SK-N-SH treated with all-trans-retinoic acid at 6 μM for 48 hours (cell line): ENCODE measurements at regions not wholly inside any gene's neighbourhood (a gene's known extent, or its start where the extent isn't known, plus 50 kb on each side); places are given as distances from the start of the nearest gene placed in this dataset.

Experiments
- ATAC-seq: fragments of 200-7000 bp; cut with Tn5 transposase; 3 replicates; pipeline ENCODE4 v1.9.1; 2020; ENCODE audit warnings: mild to moderate bottlenecking, moderate library complexity
- ARNTL ChIP-seq: fragments of 450-650 bp; formaldehyde crosslinking; IDR thresholded peaks from 2 replicates; pipeline ENCODE4 v1.5.0; 2020; ENCODE audit warnings: low read depth, mild to moderate bottlenecking, moderate library complexity, borderline replicate concordance
- CSDC2 ChIP-seq: fragments of 250-450 bp; sonication (Bioruptor Pico); IDR thresholded peaks from 2 replicates; pipeline ENCODE4 v1.5.0; 2020; ENCODE audit warnings: mild to moderate bottlenecking, moderate library complexity
- ESRRG ChIP-seq: fragments of 250-450 bp; sonication (Bioruptor Pico); IDR thresholded peaks from 2 replicates; pipeline ENCODE4 v1.6.1; 2021; ENCODE audit warnings: mild to moderate bottlenecking
- ISL1 ChIP-seq: fragments of 250-450 bp; sonication (Bioruptor Pico); IDR thresholded peaks from 2 replicates; pipeline ENCODE4 v2.1.2; 2022; ENCODE audit warnings: mild to moderate bottlenecking, moderate library complexity
- OSR1 ChIP-seq: fragments of 250-450 bp; sonication (Bioruptor Pico); IDR thresholded peaks from 2 replicates; pipeline ENCODE4 v1.8.0; 2022; ENCODE audit warnings: moderate library complexity, mild to moderate bottlenecking, inconsistent platforms
- PPARA ChIP-seq: fragments of 250-450 bp; sonication (Bioruptor Pico); IDR thresholded peaks from 2 replicates; pipeline ENCODE4 v1.5.0; 2020; ENCODE audit warnings: mild to moderate bottlenecking, borderline replicate concordance
- RARB ChIP-seq: fragments of 250-450 bp; sonication (Bioruptor Pico); IDR thresholded peaks from 2 replicates; pipeline ENCODE4 v1.8.0; 2021; ENCODE audit warnings: mild to moderate bottlenecking, moderate library complexity
- SNAI2 ChIP-seq: fragments of 250-450 bp; sonication (Bioruptor Pico); IDR thresholded peaks from 2 replicates; pipeline ENCODE4 v1.5.0; 2020; ENCODE audit warnings: mild to moderate bottlenecking, moderate library complexity
- TCF4 ChIP-seq: fragments of 250-450 bp; sonication (Bioruptor Pico); IDR thresholded peaks from 2 replicates; pipeline ENCODE4 v1.8.0; 2021; ENCODE audit warnings: mild to moderate bottlenecking, moderate library complexity, borderline replicate concordance
- TOX ChIP-seq: fragments of 250-450 bp; sonication (Bioruptor Pico); IDR thresholded peaks from 2 replicates; pipeline ENCODE4 v1.8.0; 2021; ENCODE audit warnings: mild to moderate bottlenecking, moderate library complexity, borderline replicate concordance
- ZC3H10 ChIP-seq: fragments of 250-450 bp; sonication (Bioruptor Pico); IDR thresholded peaks from 2 replicates; pipeline ENCODE4 v1.5.1; 2021; ENCODE audit warnings: mild to moderate bottlenecking, moderate library complexity
- ZFP3 ChIP-seq: fragments of 250-450 bp; sonication (Bioruptor Pico); IDR thresholded peaks from 2 replicates; pipeline ENCODE4 v1.5.0; 2020; ENCODE audit warnings: mild to moderate bottlenecking, moderate library complexity
- ZFP30 ChIP-seq: fragments of 450-650 bp; formaldehyde crosslinking; IDR thresholded peaks from 2 replicates; pipeline ENCODE4 v1.5.0; 2022; ENCODE audit warnings: mild to moderate bottlenecking, moderate library complexity
- ZNF565 ChIP-seq: fragments of 450-650 bp; formaldehyde crosslinking; conservative IDR thresholded peaks from 2 replicates; pipeline ENCODE4 v1.5.0; 2020; ENCODE audit warnings: low read depth, mild to moderate bottlenecking, moderate library complexity
- ZNF70 ChIP-seq: fragments of 450-650 bp; formaldehyde crosslinking; IDR thresholded peaks from 2 replicates; pipeline ENCODE4 v1.5.0; 2020; ENCODE audit warnings: mild to moderate bottlenecking, moderate library complexity
- ZNF8 ChIP-seq: fragments of 450-650 bp; formaldehyde crosslinking; IDR thresholded peaks from 2 replicates; pipeline ENCODE4 v1.5.0; 2020; ENCODE audit warnings: mild to moderate bottlenecking, moderate library complexity
- TF ChIP-seq, protein P1 (sequence below): fragments of 250-450 bp; sonication (Bioruptor Pico); IDR thresholded peaks from 2 replicates; pipeline ENCODE4 v1.5.1; 2020; ENCODE audit warnings: low read depth, mild to moderate bottlenecking, moderate library complexity
- TF ChIP-seq, protein P2 (sequence below): fragments of 250-450 bp; sonication (Bioruptor Pico); IDR thresholded peaks from 2 replicates; pipeline ENCODE4 v1.8.0; 2020; ENCODE audit warnings: mild to moderate bottlenecking, moderate library complexity, borderline replicate concordance
- TF ChIP-seq, protein P3 (sequence below): fragments of 250-450 bp; sonication (Bioruptor Pico); IDR thresholded peaks from 2 replicates; pipeline ENCODE4 v1.5.0; 2020; ENCODE audit warnings: mild to moderate bottlenecking, moderate library complexity
- TF ChIP-seq, protein P4 (sequence below): fragments of 250-450 bp; sonication (Bioruptor Pico); IDR thresholded peaks from 2 replicates; pipeline ENCODE4 v1.5.1; 2021; ENCODE audit warnings: mild to moderate bottlenecking, moderate library complexity

DNA sequence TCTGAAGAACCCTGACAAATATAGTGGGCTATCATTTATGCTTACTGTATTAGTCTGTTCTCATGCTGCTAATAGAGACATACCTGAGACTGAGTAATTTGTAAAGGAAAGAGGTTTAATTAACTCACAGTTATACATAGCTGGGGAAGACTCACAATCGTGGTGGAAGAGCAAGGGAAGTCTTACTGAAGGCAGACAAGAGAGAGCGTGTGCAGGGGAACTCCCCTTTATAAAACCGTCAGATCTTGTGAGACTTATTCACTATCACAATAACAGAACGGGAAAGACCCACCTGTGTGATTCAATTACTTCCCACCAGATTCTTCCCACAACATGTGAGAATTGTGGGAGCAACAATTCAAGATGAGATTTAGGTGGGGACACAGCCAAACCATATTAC, 526.8 kb upstream of the GOT2 start:
- no peak for ATAC-seq
- TF ChIP-seq ZNF565 (no peak), CSDC2 (CRISPR knock-in tag) (no peak), PPARA (CRISPR knock-in tag) (no peak), ISL1 (no peak), ARNTL (CRISPR knock-in tag) (no peak), TOX (CRISPR knock-in tag) (no peak), TCF4 (no peak), ZFP3 (no peak), ZFP30 (CRISPR knock-in tag) (no peak), SNAI2 (CRISPR knock-in tag) (no peak), ZNF8 (CRISPR knock-in tag) (no peak), ZC3H10 (CRISPR knock-in tag) (no peak), OSR1 (CRISPR knock-in tag) (no peak), ESRRG (CRISPR knock-in tag) (no peak)
- TF ChIP-seq, protein P1, sequence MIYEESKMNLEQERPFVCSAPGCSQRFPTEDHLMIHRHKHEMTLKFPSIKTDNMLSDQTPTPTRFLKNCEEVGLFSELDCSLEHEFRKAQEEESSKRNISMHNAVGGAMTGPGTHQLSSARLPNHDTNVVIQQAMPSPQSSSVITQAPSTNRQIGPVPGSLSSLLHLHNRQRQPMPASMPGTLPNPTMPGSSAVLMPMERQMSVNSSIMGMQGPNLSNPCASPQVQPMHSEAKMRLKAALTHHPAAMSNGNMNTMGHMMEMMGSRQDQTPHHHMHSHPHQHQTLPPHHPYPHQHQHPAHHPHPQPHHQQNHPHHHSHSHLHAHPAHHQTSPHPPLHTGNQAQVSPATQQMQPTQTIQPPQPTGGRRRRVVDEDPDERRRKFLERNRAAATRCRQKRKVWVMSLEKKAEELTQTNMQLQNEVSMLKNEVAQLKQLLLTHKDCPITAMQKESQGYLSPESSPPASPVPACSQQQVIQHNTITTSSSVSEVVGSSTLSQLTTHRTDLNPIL (CRISPR knock-in tag), result no peak
- TF ChIP-seq, protein P2, sequence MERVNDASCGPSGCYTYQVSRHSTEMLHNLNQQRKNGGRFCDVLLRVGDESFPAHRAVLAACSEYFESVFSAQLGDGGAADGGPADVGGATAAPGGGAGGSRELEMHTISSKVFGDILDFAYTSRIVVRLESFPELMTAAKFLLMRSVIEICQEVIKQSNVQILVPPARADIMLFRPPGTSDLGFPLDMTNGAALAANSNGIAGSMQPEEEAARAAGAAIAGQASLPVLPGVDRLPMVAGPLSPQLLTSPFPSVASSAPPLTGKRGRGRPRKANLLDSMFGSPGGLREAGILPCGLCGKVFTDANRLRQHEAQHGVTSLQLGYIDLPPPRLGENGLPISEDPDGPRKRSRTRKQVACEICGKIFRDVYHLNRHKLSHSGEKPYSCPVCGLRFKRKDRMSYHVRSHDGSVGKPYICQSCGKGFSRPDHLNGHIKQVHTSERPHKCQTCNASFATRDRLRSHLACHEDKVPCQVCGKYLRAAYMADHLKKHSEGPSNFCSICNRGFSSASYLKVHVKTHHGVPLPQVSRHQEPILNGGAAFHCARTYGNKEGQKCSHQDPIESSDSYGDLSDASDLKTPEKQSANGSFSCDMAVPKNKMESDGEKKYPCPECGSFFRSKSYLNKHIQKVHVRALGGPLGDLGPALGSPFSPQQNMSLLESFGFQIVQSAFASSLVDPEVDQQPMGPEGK (CRISPR knock-in tag), result no peak
- TF ChIP-seq, protein P3, sequence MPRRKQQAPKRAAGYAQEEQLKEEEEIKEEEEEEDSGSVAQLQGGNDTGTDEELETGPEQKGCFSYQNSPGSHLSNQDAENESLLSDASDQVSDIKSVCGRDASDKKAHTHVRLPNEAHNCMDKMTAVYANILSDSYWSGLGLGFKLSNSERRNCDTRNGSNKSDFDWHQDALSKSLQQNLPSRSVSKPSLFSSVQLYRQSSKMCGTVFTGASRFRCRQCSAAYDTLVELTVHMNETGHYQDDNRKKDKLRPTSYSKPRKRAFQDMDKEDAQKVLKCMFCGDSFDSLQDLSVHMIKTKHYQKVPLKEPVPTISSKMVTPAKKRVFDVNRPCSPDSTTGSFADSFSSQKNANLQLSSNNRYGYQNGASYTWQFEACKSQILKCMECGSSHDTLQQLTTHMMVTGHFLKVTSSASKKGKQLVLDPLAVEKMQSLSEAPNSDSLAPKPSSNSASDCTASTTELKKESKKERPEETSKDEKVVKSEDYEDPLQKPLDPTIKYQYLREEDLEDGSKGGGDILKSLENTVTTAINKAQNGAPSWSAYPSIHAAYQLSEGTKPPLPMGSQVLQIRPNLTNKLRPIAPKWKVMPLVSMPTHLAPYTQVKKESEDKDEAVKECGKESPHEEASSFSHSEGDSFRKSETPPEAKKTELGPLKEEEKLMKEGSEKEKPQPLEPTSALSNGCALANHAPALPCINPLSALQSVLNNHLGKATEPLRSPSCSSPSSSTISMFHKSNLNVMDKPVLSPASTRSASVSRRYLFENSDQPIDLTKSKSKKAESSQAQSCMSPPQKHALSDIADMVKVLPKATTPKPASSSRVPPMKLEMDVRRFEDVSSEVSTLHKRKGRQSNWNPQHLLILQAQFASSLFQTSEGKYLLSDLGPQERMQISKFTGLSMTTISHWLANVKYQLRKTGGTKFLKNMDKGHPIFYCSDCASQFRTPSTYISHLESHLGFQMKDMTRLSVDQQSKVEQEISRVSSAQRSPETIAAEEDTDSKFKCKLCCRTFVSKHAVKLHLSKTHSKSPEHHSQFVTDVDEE, result no peak

DNA sequence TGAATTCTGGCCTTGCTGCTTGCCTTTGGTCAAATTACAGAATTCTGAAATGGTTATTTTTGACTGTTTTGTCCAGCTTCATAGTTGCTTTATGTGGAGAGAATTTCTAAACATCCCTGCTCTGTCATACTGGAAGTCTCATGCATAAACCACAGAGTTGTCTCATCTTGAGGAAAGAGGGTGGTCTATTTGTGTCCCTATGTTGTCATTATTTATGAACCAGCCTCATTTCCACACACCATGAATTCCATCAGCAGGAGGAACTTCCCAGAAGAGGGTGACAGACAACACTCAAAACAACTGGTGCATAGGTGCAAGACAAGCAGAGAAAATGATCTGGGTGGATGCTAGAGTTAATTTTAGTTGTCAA, 525.8 kb upstream of the GOT2 start:
- ATAC-seq, result no peak
- TF ChIP-seq ESRRG (CRISPR knock-in tag) (no peak), CSDC2 (CRISPR knock-in tag) (no peak), RARB (CRISPR knock-in tag) (no peak), ZC3H10 (CRISPR knock-in tag) (no peak), ZFP3 (no peak)
- TF ChIP-seq, protein P1 (CRISPR knock-in tag), result no peak

DNA sequence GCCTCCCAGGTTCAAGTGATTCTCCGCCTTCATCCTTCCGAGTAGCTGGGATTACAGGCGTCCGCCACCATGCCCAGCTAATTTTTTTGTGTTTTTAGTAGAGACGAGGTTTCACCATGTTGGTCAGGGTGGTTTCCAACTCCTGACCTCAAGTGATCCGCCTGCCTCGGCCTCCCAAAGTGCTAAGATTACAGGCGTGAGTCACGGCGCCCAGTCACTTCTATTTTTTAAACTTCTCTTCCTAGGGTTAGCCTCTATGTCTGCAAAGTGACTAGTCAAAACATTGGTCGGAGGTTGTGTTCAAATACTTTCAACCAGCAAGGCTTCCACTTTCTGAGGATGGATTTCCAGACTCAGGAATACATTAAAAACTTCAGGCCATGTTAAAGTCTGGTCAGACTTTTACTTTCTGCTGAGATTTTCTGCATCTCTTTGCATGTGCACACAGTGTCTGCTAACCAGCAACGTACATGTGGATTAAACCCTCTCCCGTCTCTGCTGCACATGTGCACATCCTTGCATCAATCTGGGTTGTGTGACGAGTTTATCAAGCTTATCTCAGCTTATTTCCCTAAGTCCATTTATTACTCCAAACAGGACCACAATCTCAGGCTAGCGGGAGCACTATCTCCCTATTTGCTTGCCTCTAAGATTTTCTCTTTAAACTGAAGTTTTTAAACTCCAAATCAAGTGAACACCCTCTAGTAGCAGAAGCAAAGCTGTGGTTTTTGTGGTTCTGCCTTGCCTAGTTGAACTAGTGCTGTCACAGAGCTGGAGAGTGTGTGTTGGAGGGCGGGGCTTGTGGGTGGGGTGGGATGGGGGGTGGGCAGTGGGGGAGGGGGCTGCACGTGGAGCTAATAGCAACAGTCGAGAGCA, 525.2 kb upstream of the GOT2 start:
- TF ChIP-seq, protein P2 (CRISPR knock-in tag), result no peak
- TF ChIP-seq ZNF70 (CRISPR knock-in tag) (no peak), ZFP3 (no peak), CSDC2 (CRISPR knock-in tag) (no peak), TOX (CRISPR knock-in tag) (no peak), PPARA (CRISPR knock-in tag) (no peak), ZNF565 (no peak), TCF4 (no peak), SNAI2 (CRISPR knock-in tag) (no peak), ZNF8 (CRISPR knock-in tag) (no peak)
- TF ChIP-seq, protein P1 (CRISPR knock-in tag), result no peak
- TF ChIP-seq, protein P4, sequence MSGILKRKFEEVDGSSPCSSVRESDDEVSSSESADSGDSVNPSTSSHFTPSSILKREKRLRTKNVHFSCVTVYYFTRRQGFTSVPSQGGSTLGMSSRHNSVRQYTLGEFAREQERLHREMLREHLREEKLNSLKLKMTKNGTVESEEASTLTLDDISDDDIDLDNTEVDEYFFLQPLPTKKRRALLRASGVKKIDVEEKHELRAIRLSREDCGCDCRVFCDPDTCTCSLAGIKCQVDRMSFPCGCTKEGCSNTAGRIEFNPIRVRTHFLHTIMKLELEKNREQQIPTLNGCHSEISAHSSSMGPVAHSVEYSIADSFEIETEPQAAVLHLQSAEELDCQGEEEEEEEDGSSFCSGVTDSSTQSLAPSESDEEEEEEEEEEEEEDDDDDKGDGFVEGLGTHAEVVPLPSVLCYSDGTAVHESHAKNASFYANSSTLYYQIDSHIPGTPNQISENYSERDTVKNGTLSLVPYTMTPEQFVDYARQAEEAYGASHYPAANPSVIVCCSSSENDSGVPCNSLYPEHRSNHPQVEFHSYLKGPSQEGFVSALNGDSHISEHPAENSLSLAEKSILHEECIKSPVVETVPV, result no peak
- no peak for ATAC-seq
